ENCODE measurements at regions not wholly inside any gene's neighbourhood (a gene's known extent, or its start where the extent isn't known, plus 50 kb on each side); places are given as distances from the start of the nearest gene placed in this dataset.

DNA sequence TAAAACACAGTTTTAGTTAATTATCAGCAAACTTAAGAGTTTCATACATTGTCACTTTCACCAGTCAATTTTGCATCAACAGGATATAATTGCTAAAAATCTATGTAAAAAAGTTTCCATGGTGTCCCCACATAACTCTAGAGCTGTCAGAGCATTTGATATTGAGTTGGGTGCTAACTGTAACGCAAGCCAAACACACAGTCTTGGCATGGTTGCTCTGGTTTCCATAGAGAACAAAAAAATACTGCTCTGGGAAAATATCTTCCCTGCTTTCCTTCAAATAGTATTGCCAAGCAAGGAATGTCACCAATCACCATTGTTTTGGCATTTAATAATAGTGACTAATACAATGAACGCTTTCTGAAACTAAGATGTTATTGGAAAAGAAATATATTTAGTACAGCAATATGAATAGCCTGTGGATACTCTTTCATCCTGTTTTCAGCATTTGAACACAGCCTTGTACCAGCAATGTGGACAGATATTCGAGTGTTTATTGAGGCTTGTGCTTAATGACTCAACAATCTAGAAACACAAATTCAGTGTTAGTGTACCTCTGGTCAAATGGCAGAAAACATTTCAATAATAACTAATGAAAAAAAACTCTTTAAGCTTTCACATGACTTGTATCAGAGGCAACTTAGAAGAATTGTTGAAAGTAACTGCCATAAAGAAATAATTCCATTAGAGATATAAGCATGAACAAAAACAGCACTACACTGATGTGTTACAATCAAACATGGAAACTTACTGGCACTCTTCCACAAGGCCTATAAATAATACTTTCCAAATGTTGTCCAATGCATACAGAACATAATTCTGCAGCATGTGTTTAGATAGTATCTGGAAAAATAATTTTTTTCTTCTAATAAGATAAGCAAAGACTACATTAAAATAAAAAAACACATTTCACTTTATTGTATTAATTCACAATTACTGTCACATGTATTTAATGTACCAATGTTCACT, 1469.5 kb upstream of the CELF2 start:
- H3K27ac ChIP-seq (ENCODE audit: low read depth in 2 of 2, low read length in 2 of 2): no peak overlapping the region
- no peak for TF ChIP-seq CTCF (IDR thresholded peaks at IDR 0.05; ENCODE audit: borderline replicate concordance, extremely low read depth, insufficient read depth)
- intact Hi-C loops (cut with DNase I): no loop called here
- no peaks in the 10 kb centered on the region for H3K27me3 ChIP-seq (ENCODE audit: control insufficient read depth, insufficient read depth, low read length)
- FAIRE-seq: no peak
- H3K36me3 ChIP-seq (ENCODE audit: control insufficient read depth in 2 of 3, insufficient read depth in 3 of 3, low read length in 3 of 3): no peaks in the 10 kb centered on the region
- no peaks in the 10 kb centered on the region for H3K4me1 ChIP-seq (ENCODE audit: control insufficient read depth in 2 of 3, insufficient read depth in 2 of 3, low read depth in 1 of 3, low read length in 3 of 3)
- peak in 1 of 5 donors; percentile 45 for DNase-seq
- H3K9ac ChIP-seq (ENCODE audit: low read length in 3 of 3): no peak overlapping the region
- H3K9me3 ChIP-seq (ENCODE audit: control insufficient read depth in 2 of 3, insufficient read depth in 1 of 3, low read length in 3 of 3): peaks cover 0 to 5% (median 0%) of the 10 kb centered on the region in 3 donors
- H3K4me3 ChIP-seq (ENCODE audit: low read length in 3 of 3): no peak overlapping the region

GRCh38 chr10:9550810-9551209, 1466.9 kb upstream of the CELF2 start:
- intact Hi-C loops (cut with DNase I): no loop called here
- H3K9ac ChIP-seq (ENCODE audit: low read length in 3 of 3): no peak overlapping the region

GRCh38 chr10:9554321-9554720, 1463.4 kb upstream of the CELF2 start:
- no peak overlapping the region for H3K27ac ChIP-seq (ENCODE audit: low read depth in 2 of 2, low read length in 2 of 2)
- FAIRE-seq (no peak), DNase-seq (peak in 2 of 5 donors; percentile 13 to 29)
- H3K4me1 ChIP-seq (ENCODE audit: control insufficient read depth in 2 of 3, insufficient read depth in 2 of 3, low read depth in 1 of 3, low read length in 3 of 3): no peaks in the 10 kb centered on the region
- H3K27me3 ChIP-seq (ENCODE audit: control insufficient read depth, insufficient read depth, low read length): no peaks in the 10 kb centered on the region
- H3K9ac ChIP-seq (ENCODE audit: low read length in 3 of 3): no peak overlapping the region
- TF ChIP-seq CTCF (IDR thresholded peaks at IDR 0.05; ENCODE audit: borderline replicate concordance, extremely low read depth, insufficient read depth): no peak
- H3K4me3 ChIP-seq (ENCODE audit: low read length in 3 of 3): no peak overlapping the region
- intact Hi-C loops (cut with DNase I): no loop called here
- peaks cover 0 to 5% (median 0%) of the 10 kb centered on the region in 3 donors for H3K9me3 ChIP-seq (ENCODE audit: control insufficient read depth in 2 of 3, insufficient read depth in 1 of 3, low read length in 3 of 3)
- no peaks in the 10 kb centered on the region for H3K36me3 ChIP-seq (ENCODE audit: control insufficient read depth in 2 of 3, insufficient read depth in 3 of 3, low read length in 3 of 3)

More at GRCh38 chr10:9550810-9551209, 1466.9 kb upstream of the CELF2 start:
- Histone ChIP-seq H3K4me1 (ENCODE audit: control insufficient read depth in 2 of 3, insufficient read depth in 2 of 3, low read depth in 1 of 3, low read length in 3 of 3) (no peaks in the 10 kb centered on the region), H3K27ac (ENCODE audit: low read depth in 2 of 2, low read length in 2 of 2) (no peak overlapping the region), H3K4me3 (ENCODE audit: low read length in 3 of 3) (no peak overlapping the region), H3K9me3 (ENCODE audit: control insufficient read depth in 2 of 3, insufficient read depth in 1 of 3, low read length in 3 of 3) (peaks cover 0 to 5% (median 0%) of the 10 kb centered on the region in 3 donors), H3K36me3 (ENCODE audit: control insufficient read depth in 2 of 3, insufficient read depth in 3 of 3, low read length in 3 of 3) (no peaks in the 10 kb centered on the region), H3K27me3 (ENCODE audit: control insufficient read depth, insufficient read depth, low read length) (no peaks in the 10 kb centered on the region)
- DNase-seq (no peak), FAIRE-seq (no peak)
- TF ChIP-seq CTCF (IDR thresholded peaks at IDR 0.05; ENCODE audit: borderline replicate concordance, extremely low read depth, insufficient read depth): no peak

Data from kidney (tissue), 13 donors.